GM19463 (cell line): ENCODE measurements at regions not wholly inside any gene's neighbourhood (a gene's known extent, or its start where the extent isn't known, plus 50 kb on each side); places are given as distances from the start of the nearest gene placed in this dataset.
"Not testable (repeated sequence)": the region's sequence is repeated elsewhere in the genome, so short reads cannot be mapped to it uniquely, and the experiment has no call there.

Experiments
- ATAC-seq: cut with Tn5 transposase; IDR thresholded peaks from one replicate; pipeline ENCODE4 v1.9.1; 2021; ENCODE audit warnings: mild to moderate bottlenecking, moderate library complexity; ENCODE audit not compliant: unreplicated experiment

GRCh38 chr21:28385845-28386244 is 606.8 kb downstream of the LTN1 start:
- no peak for ATAC-seq

- not testable (repeated sequence) for ATAC-seq
Observed at GRCh38 chr21:28381000-28381745, 611.5 kb downstream of the LTN1 start.

- no peak for ATAC-seq
Observed at GRCh38 chr21:28380241-28380640, 612.4 kb downstream of the LTN1 start.

- ATAC-seq = no peak
Observed at GRCh38 chr21:28378026-28378425, 614.7 kb downstream of the LTN1 start.

GRCh38 chr21:28375708-28376385 is 616.8 kb downstream of the LTN1 start:
- no peak for ATAC-seq

GRCh38 chr21:28374881-28375280 is 617.8 kb downstream of the LTN1 start:
- no peak for ATAC-seq

- no peak for ATAC-seq
Observed at GRCh38 chr21:28371713-28372112, 621.0 kb downstream of the LTN1 start.

- ATAC-seq = no peak
Observed at GRCh38 chr21:28359300-28359699, 633.4 kb downstream of the LTN1 start.

GRCh38 chr21:28358702-28359101 is 634.0 kb downstream of the LTN1 start:
- no peak for ATAC-seq

GRCh38 chr21:28358170-28358569 is 634.5 kb downstream of the LTN1 start:
- ATAC-seq = no peak

- ATAC-seq = no peak
Observed at GRCh38 chr21:28357743-28358142, 634.9 kb downstream of the LTN1 start.

GRCh38 chr21:28356422-28356821 is 636.3 kb downstream of the LTN1 start:
- no peak for ATAC-seq

- no peak for ATAC-seq
Observed at GRCh38 chr21:28345934-28346333, 646.7 kb downstream of the LTN1 start.

- ATAC-seq = no peak
Observed at GRCh38 chr21:28344985-28345384, 647.7 kb downstream of the LTN1 start.

- no peak for ATAC-seq
Observed at GRCh38 chr21:28342212-28342810, 650.4 kb downstream of the LTN1 start.

GRCh38 chr21:28339403-28339802 is 653.3 kb downstream of the LTN1 start:
- no peak for ATAC-seq

GRCh38 chr21:28338701-28339305 is 653.9 kb downstream of the LTN1 start:
- ATAC-seq = no peak

- ATAC-seq = no peak
Observed at GRCh38 chr21:28337315-28337714, 655.4 kb downstream of the LTN1 start.

GRCh38 chr21:28336314-28336713 is 656.4 kb downstream of the LTN1 start:
- ATAC-seq = no peak

GRCh38 chr21:28334407-28334806 is 658.3 kb downstream of the LTN1 start:
- no peak for ATAC-seq

- ATAC-seq = no peak
Observed at GRCh38 chr21:28333578-28334075, 659.0 kb downstream of the LTN1 start.
